HCT116 (cell line): ENCODE measurements at regions not wholly inside any gene's neighbourhood (a gene's known extent, or its start where the extent isn't known, plus 50 kb on each side); places are given as distances from the start of the nearest gene placed in this dataset.
"Not testable (repeated sequence)": the region's sequence is repeated elsewhere in the genome, so short reads cannot be mapped to it uniquely, and the experiment has no call there.

Experiments used
- ATAC-seq: fragments of 200-7000 bp; cut with Tn5 transposase; 2 replicates; pipeline ENCODE4 v1.9.1; 2020; ENCODE audit warnings: mild to moderate bottlenecking, moderate library complexity
- BruUV-seq: library from RNA; stranded (reverse); fragments of 400-500 nt; replicated peaks from 2 replicates; lab custom pipeline; 2021; lab: Mats Ljungman, UMichigan
- CTCF ChIA-PET: fragments of 300-600 bp; sonication (Branson Sonifier 250); formaldehyde crosslinking; loops from one replicate; lab custom pipeline; 2021; ENCODE audit warnings: antibody characterized with exemption; lab: Charles Lee
- POLR2A ChIA-PET: fragments of 300-600, 350-600 bp; sonication (Branson Sonifier 250); formaldehyde crosslinking; loops from one replicate; lab custom pipeline; 2021; ENCODE audit warnings: antibody characterized with exemption; lab: Charles Lee
- RAD21 ChIA-PET, 2 experiments: fragments of 300-600 bp; sonication (Branson Sonifier 250); formaldehyde crosslinking; loops; one replicate each; lab custom pipeline; 2023; ENCODE audit warnings: low total read pairs in 2 of 2; ENCODE audit not compliant: uncharacterized antibody in 2 of 2, unreplicated experiment in 2 of 2, low non-redundant PET in 1 of 2; lab: Charles Lee
- DNase-seq: peaks from one replicate; pipeline ENCODE4 v3.0.0-alpha.2; 2010; ENCODE audit warnings: low read depth, low spot score
- H2AFZ ChIP-seq: fragments of 200-600 bp; shearing (Covaris generic), sonication (generic); 2 replicates; pipeline ENCODE4 v1.6.1; 2017; ENCODE audit warnings: low read depth, mixed run types, mixed read lengths, antibody characterized with exemption, low read length; ENCODE audit not compliant: poor library complexity, severe bottlenecking
- H3K27ac ChIP-seq: 2 replicates; pipeline ENCODE4 v1.5.1; 2012; ENCODE audit warnings: low read depth, low read length
- H3K27me3 ChIP-seq: fragments of 200-600 bp; sonication (generic); 2 replicates; pipeline ENCODE4 v1.6.1; 2016; ENCODE audit warnings: mixed run types, low read length, mixed read lengths; ENCODE audit not compliant: insufficient read depth
- H3K36me3 ChIP-seq, 2 experiments: fragments of 200-500 bp in 1 of 2; fragments of 200-600 bp in 1 of 2; sonication (Bioruptor generic) in 1 of 2; sonication (generic) in 1 of 2; 2 replicates each; pipeline versions ENCODE4 v1.5.1 to v1.6.1; 2014 to 2016; ENCODE audit warnings: low read length in 2 of 2, inconsistent platforms in 1 of 2, mixed read lengths in 1 of 2, mixed run types in 1 of 2; ENCODE audit not compliant: insufficient read depth in 2 of 2, control insufficient read depth in 1 of 2
- H3K4me1 ChIP-seq, 2 experiments: fragments of 200-600 bp in 1 of 2; sonication (generic) in 1 of 2; 2 replicates each; pipeline versions ENCODE4 v1.5.1 to v1.6.1; 2012 to 2017; ENCODE audit warnings: low read length in 2 of 2, inconsistent platforms in 1 of 2, mild to moderate bottlenecking in 1 of 2, mixed read lengths in 1 of 2, mixed run types in 1 of 2, moderate library complexity in 1 of 2; ENCODE audit not compliant: insufficient read depth in 2 of 2, control insufficient read depth in 1 of 2
- H3K4me2 ChIP-seq: fragments of 200-600 bp; sonication (generic); 2 replicates; pipeline ENCODE4 v1.6.1; 2017; ENCODE audit warnings: mixed run types, low read length, mixed read lengths
- H3K4me3 ChIP-seq, 2 experiments: fragments of 200-600 bp in 1 of 2; sonication (generic) in 1 of 2; replicated peaks in 1 of 2; 2 replicates each; pipeline ENCODE4 v1.5.1; 2011 to 2016; ENCODE audit warnings: low read length in 2 of 2, control low read depth in 1 of 2, low read depth in 1 of 2, mild to moderate bottlenecking in 1 of 2, mixed read lengths in 1 of 2, mixed run types in 1 of 2
- H3K79me2 ChIP-seq: fragments of 200-600 bp; sonication (generic); 2 replicates; pipeline ENCODE4 v1.6.1; 2017; ENCODE audit warnings: mild to moderate bottlenecking, mixed run types, low read length, moderate library complexity, mixed read lengths; ENCODE audit not compliant: insufficient read depth
- H3K9ac ChIP-seq: fragments of 200-600 bp; sonication (generic); 2 replicates; pipeline ENCODE4 v1.6.1; 2016; ENCODE audit warnings: low read length, mixed read lengths
- H3K9me2 ChIP-seq: fragments of 200-600 bp; sonication (generic), shearing (Covaris generic); 2 replicates; pipeline ENCODE4 v1.6.1; 2017; ENCODE audit warnings: mixed run types, mild to moderate bottlenecking, moderate library complexity; ENCODE audit not compliant: insufficient read depth
- H3K9me3 ChIP-seq, 2 experiments: fragments of 200-500 bp in 1 of 2; fragments of 200-600 bp in 1 of 2; sonication (Bioruptor generic) in 1 of 2; sonication (generic) in 1 of 2; 2 replicates each; pipeline ENCODE4 v1.6.1; 2014 to 2017; ENCODE audit warnings: low read length in 2 of 2, mixed read lengths in 2 of 2, inconsistent platforms in 1 of 2, low read depth in 1 of 2, mild to moderate bottlenecking in 1 of 2, mixed run types in 1 of 2, moderate library complexity in 1 of 2; ENCODE audit not compliant: control insufficient read depth in 1 of 2, insufficient read depth in 1 of 2
- H4K20me1 ChIP-seq: fragments of 200-600 bp; sonication (generic), shearing (Covaris generic); 2 replicates; pipeline ENCODE4 v1.6.1; 2017; ENCODE audit warnings: mixed run types, mild to moderate bottlenecking, moderate library complexity; ENCODE audit not compliant: insufficient read depth
- CBX3 ChIP-seq: IDR thresholded peaks from 2 replicates; pipeline ENCODE4 v1.6.1; 2012; ENCODE audit warnings: low read depth
- CTCF ChIP-seq, 3 experiments: fragments of 200-600 bp in 1 of 3; sonication (generic) in 1 of 3; IDR thresholded peaks in 2 of 3; conservative IDR thresholded peaks in 1 of 3; 2 replicates each; pipeline ENCODE4 v1.5.1; 2012 to 2017; ENCODE audit warnings: low read depth in 2 of 3, low read length in 2 of 3, antibody characterized with exemption in 1 of 3, borderline replicate concordance in 1 of 3, control low read depth in 1 of 3, mild to moderate bottlenecking in 1 of 3, mixed read lengths in 1 of 3, mixed run types in 1 of 3, moderate library complexity in 1 of 3; ENCODE audit not compliant: insufficient read depth in 1 of 3
- ELF1 ChIP-seq: IDR thresholded peaks from 2 replicates; pipeline ENCODE4 v1.6.1; 2012; ENCODE audit warnings: low read depth, borderline replicate concordance
- EZH2 ChIP-seq: fragments of 200-600 bp; sonication (generic); IDR thresholded peaks from 2 replicates; pipeline ENCODE4 v1.6.1; 2017; ENCODE audit warnings: antibody characterized with exemption, mixed run types
- EZH2phosphoT487 ChIP-seq: fragments of 200-600 bp; IDR thresholded peaks from 2 replicates; pipeline ENCODE4 v1.6.1; 2018; ENCODE audit warnings: antibody characterized with exemption, borderline replicate concordance
- FOSL1 ChIP-seq: IDR thresholded peaks from 2 replicates; pipeline ENCODE4 v1.6.1; 2012; ENCODE audit warnings: low read depth
- JUND ChIP-seq: IDR thresholded peaks from 2 replicates; pipeline ENCODE4 v1.6.1; 2012
- POLR2AphosphoS5 ChIP-seq: IDR thresholded peaks from 2 replicates; pipeline ENCODE4 v1.6.1; 2011; ENCODE audit warnings: mild to moderate bottlenecking, low read depth, low read length, moderate library complexity
- SIN3A ChIP-seq: IDR thresholded peaks from 2 replicates; pipeline ENCODE4 v1.6.1; 2012; ENCODE audit warnings: low read depth
- SP1 ChIP-seq: IDR thresholded peaks from 2 replicates; pipeline ENCODE4 v1.6.1; 2012; ENCODE audit warnings: low read depth
- TCF7L2 ChIP-seq: IDR thresholded peaks from 2 replicates; pipeline ENCODE4 v1.7.0; 2011; ENCODE audit warnings: borderline replicate concordance, inconsistent platforms; ENCODE audit not compliant: insufficient read depth, insufficient read length; ENCODE audit errors: extremely low read depth
- ZNF274 ChIP-seq: fragments of 200-500 bp; sonication (Bioruptor generic); IDR thresholded peaks from 2 replicates; pipeline ENCODE4 v1.6.1; 2014; ENCODE audit warnings: mild to moderate bottlenecking, low read depth, low read length, inconsistent platforms
- intact Hi-C: fragments of 100-400 bp; cut with micrococcal nuclease; formaldehyde crosslinking; loops from 2 replicates; pipeline ENCODE4 v1.10.0; 2022

GRCh38 chr2:16346671-16347070, 319.0 kb downstream of the CYRIA start:
- H3K79me2 ChIP-seq: no peaks in the 10 kb centered on the region
- no peak overlapping the region for H3K4me2 ChIP-seq
- CTCF ChIA-PET: no interaction called here
- H3K9me2 ChIP-seq: no peaks in the 10 kb centered on the region
- no peak overlapping the region for H3K27ac ChIP-seq
- H3K9ac ChIP-seq: no peak overlapping the region
- intact Hi-C loops: no loop called here
- H3K9me3 ChIP-seq: no peaks in the 10 kb centered on the region
- DNase-seq: no peak
- TF ChIP-seq JUND: no peak
- TF ChIP-seq CBX3: no peak
- no peak for TF ChIP-seq SIN3A
- TF ChIP-seq FOSL1: no peak
- no peak for TF ChIP-seq EZH2phosphoT487
- no peak for TF ChIP-seq ELF1
- TF ChIP-seq TCF7L2: no peak
- TF ChIP-seq CTCF (IDR thresholded peaks at IDR 0.05 in 2 of 3, conservative IDR thresholded peaks at IDR 0.05 in 1 of 3; ENCODE audit: borderline replicate concordance in 1 of 3, insufficient read depth in 1 of 3, low read depth in 2 of 3, low read length in 2 of 3): no peak
- no peak for TF ChIP-seq SP1
- TF ChIP-seq ZNF274: no peak
- no peak for TF ChIP-seq POLR2AphosphoS5
- TF ChIP-seq EZH2: no peak
- TF ChIP-seq, all 23 proteins: peak for 0
- H3K27me3 ChIP-seq: no peaks in the 10 kb centered on the region
- no peaks in the 10 kb centered on the region for H3K4me1 ChIP-seq
- POLR2A ChIA-PET: no interaction called here
- no peak for ATAC-seq
- RAD21 ChIA-PET: no interaction called here
- H2AFZ ChIP-seq: no peak overlapping the region
- no peaks in the 10 kb centered on the region for H4K20me1 ChIP-seq
- no peaks in the 10 kb centered on the region for H3K36me3 ChIP-seq
- H3K4me3 ChIP-seq: no peak overlapping the region
- no TSS peak for BruUV-seq

GRCh38 chr2:16345231-16345630, 320.4 kb downstream of the CYRIA start:
- H3K27me3 ChIP-seq, intact Hi-C loops, H4K20me1 ChIP-seq, CTCF ChIA-PET, DNase-seq, BruUV-seq, H3K9me3 ChIP-seq, H2AFZ ChIP-seq, H3K4me3 ChIP-seq, H3K9ac ChIP-seq, H3K79me2 ChIP-seq, H3K9me2 ChIP-seq, H3K27ac ChIP-seq, H3K4me2 ChIP-seq, H3K4me1 ChIP-seq, RAD21 ChIA-PET, H3K36me3 ChIP-seq, ATAC-seq, POLR2A ChIA-PET: not testable (repeated sequence)
